Muscle of leg (tissue), 3 donors: ENCODE measurements at regions not wholly inside any gene's neighbourhood (a gene's known extent, or its start where the extent isn't known, plus 50 kb on each side); places are given as distances from the start of the nearest gene placed in this dataset.
A peak's percentile ranks its signal among the peaks of the same experiment; 100 is the strongest.

Experiments
- DNase-seq: peaks from one replicate; pipeline ENCODE4 v3.0.0; 2013
- H3K27ac ChIP-seq: one replicate; pipeline ENCODE4 v1.5.1; 2013; ENCODE audit warnings: mild to moderate bottlenecking, low read length, control low read depth
- H3K27me3 ChIP-seq: one replicate; pipeline ENCODE4 v1.6.1; 2013; ENCODE audit warnings: low read length; ENCODE audit not compliant: control insufficient read depth, insufficient read depth
- H3K36me3 ChIP-seq: one replicate; pipeline ENCODE4 v1.6.1; 2013; ENCODE audit warnings: low read length; ENCODE audit not compliant: control insufficient read depth, insufficient read depth
- H3K4me1 ChIP-seq: one replicate; pipeline ENCODE4 v1.6.1; 2013; ENCODE audit warnings: low read length; ENCODE audit not compliant: control insufficient read depth, insufficient read depth
- H3K4me3 ChIP-seq: one replicate; pipeline ENCODE4 v1.5.1; 2013; ENCODE audit warnings: low read length, control low read depth
- H3K9me3 ChIP-seq: replicated peaks from 2 replicates; pipeline ENCODE4 v1.6.1; 2013; ENCODE audit warnings: low read depth, low read length; ENCODE audit not compliant: control insufficient read depth
- WGBS: methylation state at CpG from one replicate; pipeline ENCODE4 v1.1.5; 2013; ENCODE audit warnings: missing lambda C conversion rate; ENCODE audit not compliant: insufficient coverage; 5-methylcytosine and 5-hydroxymethylcytosine counted together

DNA sequence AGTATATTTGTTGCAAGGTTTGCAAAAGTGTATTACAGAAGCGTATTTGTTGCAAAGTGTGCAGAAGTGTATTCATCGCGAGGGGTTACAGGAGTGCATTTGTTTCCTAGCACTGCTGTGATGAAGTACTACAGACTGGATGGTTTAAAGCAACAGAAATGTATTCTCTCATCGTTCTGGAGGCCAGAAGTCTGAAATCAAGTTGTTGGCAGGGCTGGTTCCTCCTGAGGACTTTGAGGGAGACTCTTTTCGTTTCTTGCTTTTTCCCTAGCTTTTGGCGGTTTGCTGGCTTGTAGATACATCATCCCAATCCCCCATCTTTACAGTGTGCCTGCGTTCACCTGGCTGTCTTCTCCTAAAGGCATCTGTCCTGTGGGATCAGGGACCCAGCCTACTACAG, 127.9 kb upstream of the USP29 start:
- Histone ChIP-seq H3K27ac (peak overlapping the region; percentile 3), H3K36me3 (no peaks in the 10 kb centered on the region), H3K27me3 (no peaks in the 10 kb centered on the region), H3K4me1 (peaks cover 2% of the 10 kb centered on the region), H3K9me3 (no peaks in the 10 kb centered on the region), H3K4me3 (no peak overlapping the region)
- DNase-seq = peak; percentile 57
- WGBS = 40% methylated on average over 5 of the region's 7 CpGs

DNA sequence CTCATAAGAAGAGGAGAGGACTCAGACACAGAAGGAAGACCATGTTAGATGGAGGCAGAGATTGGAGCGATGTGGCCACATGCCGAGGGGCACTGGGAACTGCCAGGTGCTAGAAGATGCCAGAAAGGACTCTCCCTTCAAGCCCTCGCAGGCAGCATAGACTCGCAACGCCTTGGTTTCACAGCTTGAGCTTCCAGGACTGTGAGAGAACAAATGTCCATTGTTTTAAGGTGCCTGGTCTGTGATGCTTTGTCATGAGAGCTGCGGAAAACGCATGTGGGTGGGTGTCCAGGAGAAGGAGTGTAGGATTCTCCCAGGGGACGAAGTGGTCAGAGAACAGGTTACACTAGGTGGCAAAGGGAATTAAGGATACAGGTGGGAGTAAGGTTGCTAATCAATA, 125.9 kb upstream of the USP29 start:
- H3K27ac ChIP-seq = no peak overlapping the region
- no peak overlapping the region for H3K4me3 ChIP-seq
- peaks cover 2% of the 10 kb centered on the region for H3K4me1 ChIP-seq
- no peaks in the 10 kb centered on the region for H3K27me3 ChIP-seq
- no peaks in the 10 kb centered on the region for H3K36me3 ChIP-seq
- no peak for DNase-seq
- WGBS = 93% methylated on average over 8 of the region's 8 CpGs
- no peaks in the 10 kb centered on the region for H3K9me3 ChIP-seq

DNA sequence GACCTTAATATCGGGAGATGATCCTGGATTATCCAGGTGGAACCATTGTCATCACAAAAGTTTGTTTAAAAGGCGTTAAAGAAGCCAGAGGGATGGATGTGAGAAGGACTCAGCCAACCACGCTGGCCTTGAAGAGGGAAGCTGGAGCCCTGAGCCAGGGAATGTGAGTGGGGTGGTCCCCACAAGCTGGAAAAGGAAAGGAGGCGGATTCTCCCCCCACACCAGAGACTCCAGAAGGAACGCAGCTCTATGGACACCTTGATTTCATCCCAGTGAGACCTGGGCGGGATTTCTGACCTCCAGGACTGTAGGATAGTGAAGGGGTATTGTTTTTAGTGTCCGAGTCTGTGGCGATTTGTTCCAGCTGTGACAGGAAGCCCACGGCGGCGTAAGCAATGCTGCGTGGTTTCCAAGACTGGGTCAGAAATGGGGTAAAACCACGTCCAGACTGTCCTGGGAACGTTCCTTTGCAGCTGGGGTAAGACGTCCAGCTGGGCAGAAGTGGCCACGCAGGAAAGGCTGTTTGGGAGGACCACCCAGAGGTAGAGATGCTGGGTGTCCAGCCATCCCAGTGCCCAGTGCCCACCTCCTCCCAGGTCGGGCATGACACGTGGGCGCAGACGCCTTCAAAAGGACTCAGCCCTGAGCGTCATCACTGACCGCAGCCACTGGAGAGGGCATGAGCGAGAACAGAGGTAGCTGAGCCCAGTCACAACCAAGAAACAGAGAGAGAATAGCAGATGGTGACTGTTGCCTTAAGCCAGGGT, 125.4 kb upstream of the USP29 start:
- Histone ChIP-seq H3K4me3 (no peak overlapping the region), H3K36me3 (no peaks in the 10 kb centered on the region), H3K4me1 (peaks cover 2% of the 10 kb centered on the region), H3K27ac (no peak overlapping the region), H3K9me3 (no peaks in the 10 kb centered on the region), H3K27me3 (no peaks in the 10 kb centered on the region)
- no peak for DNase-seq
- 78% methylated on average over 17 of the region's 23 CpGs for WGBS

DNA sequence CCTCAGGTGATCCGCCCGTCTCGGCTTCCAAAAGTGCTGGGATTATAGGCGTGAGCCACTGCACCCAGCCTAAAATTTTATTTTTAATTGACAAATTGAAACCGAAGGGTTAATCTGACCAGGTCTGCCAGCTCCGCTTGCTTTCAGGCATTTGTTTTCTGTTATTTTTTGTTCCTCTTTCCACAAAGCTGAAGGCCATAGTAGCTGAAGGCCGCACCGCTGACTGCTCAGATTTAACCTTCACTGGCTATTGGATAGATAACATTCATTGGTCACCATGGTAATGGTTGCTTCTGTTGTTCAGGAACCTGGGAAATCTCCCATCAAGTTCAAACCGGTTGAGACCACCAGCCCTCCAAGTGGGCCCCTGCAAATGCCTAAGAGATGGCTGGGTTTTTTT, 124.5 kb upstream of the USP29 start:
- H3K27ac ChIP-seq = no peak overlapping the region
- H3K27me3 ChIP-seq = no peaks in the 10 kb centered on the region
- 95% methylated on average over 4 of the region's 9 CpGs for WGBS
- no peak overlapping the region for H3K4me3 ChIP-seq
- peak; percentile 21 for DNase-seq
- H3K9me3 ChIP-seq = no peaks in the 10 kb centered on the region
- H3K4me1 ChIP-seq = peaks cover 2% of the 10 kb centered on the region
- H3K36me3 ChIP-seq = no peaks in the 10 kb centered on the region

DNA sequence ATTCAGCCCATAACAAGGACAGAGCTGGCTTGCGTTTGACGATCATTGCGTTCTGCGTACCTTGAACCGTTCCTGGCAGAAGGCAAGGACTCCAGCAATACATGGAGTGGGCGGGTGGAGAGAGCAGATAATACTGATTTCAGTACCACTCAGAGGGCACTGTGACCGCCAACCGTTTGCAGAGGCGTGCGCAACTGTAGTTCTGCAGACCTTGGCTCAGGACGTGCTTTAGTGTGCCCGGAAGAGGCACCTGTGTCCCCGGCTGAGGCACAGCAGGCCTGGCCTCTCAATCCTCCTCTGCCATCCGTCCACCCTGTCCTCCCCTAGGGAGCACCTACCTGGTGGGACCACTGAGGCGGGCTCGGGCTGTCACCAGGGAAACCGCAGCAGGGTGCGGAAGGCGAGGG, 117.6 kb upstream of the USP29 start:
- 93% methylated on average over 16 of the region's 19 CpGs for whole genome bisulfite sequencing
- Histone ChIP-seq H3K27me3 (no peaks in the 10 kb centered on the region), H3K9me3 (no peaks in the 10 kb centered on the region), H3K27ac (no peak overlapping the region), H3K36me3 (no peaks in the 10 kb centered on the region), H3K4me1 (no peaks in the 10 kb centered on the region), H3K4me3 (no peak overlapping the region)
- DNase-seq = no peak

DNA sequence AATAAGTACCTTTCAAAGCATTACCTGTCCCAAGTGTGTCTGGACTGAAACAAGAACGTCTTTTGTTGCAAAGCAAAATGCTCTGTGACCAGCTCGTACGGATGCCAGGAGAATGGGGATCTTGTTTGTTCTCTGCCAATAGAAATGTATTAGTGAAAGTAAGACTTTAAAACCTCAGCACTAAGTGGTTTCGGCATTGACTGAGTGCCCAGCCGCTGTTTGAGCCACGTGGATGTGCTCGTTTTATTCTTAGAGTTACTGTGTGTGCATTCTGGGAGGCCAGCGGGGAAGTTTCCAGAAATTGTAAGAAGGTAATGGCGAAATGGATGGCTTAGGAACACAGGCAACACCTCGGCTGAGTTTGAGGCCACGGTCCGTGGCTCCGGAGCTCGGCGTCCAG, 117.1 kb upstream of the USP29 start:
- H3K9me3 ChIP-seq = no peaks in the 10 kb centered on the region
- 67% methylated on average over 12 of the region's 15 CpGs for WGBS

DNA sequence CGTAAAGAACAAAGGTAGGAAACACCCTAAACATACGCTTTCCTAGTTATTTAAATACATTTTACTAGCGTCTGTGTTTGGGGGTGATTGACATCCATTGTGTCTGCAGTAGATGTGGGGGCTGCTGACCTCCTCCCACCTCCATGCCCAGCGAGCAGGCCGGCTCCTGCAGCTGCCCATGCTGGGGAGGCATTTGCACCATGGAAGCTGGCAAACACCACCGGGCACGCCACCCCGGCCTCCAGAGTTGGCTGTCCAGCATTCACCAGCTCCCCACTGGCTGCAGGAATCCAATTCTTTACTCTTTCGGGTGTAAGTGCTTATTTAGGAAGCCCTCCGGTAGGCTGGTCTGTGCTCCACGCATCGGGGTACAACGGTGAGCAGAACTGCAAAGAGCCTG, 115.4 kb upstream of the USP29 start:
- DNase-seq = no peak

More for the DNA sequence above, 117.1 kb upstream of the USP29 start:
- no peak overlapping the region for H3K4me3 ChIP-seq
- no peak for DNase-seq
- no peaks in the 10 kb centered on the region for H3K36me3 ChIP-seq
- no peaks in the 10 kb centered on the region for H3K4me1 ChIP-seq
- H3K27ac ChIP-seq = no peak overlapping the region
- H3K27me3 ChIP-seq = no peaks in the 10 kb centered on the region

DNA sequence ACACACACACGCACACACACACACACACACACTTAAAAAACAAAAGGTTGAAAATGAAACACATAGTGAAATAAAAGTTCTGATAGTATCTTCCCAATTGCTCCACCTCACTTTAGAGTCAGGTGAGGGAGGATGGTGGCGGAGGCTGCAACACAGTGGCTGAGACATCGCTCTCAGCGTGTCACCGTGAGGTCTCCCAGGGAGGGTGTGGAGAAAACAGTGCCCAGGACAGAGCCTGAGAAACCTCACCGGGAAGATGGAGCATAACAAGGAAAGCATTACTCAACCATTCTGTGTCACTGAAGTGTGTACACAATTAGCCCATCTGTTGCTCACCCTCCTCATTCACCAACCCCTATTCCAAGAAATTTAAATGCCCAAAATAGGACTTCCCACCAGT, 111.4 kb upstream of the USP29 start:
- no peaks in the 10 kb centered on the region for H3K36me3 ChIP-seq
- DNase-seq = no peak

More for the DNA sequence above, 115.4 kb upstream of the USP29 start:
- H3K36me3 ChIP-seq = no peaks in the 10 kb centered on the region
- no peak overlapping the region for H3K4me3 ChIP-seq
- WGBS = 96% methylated on average over 4 of the region's 13 CpGs
- no peaks in the 10 kb centered on the region for H3K4me1 ChIP-seq
- no peaks in the 10 kb centered on the region for H3K9me3 ChIP-seq
- H3K27me3 ChIP-seq = no peaks in the 10 kb centered on the region
- H3K27ac ChIP-seq = no peak overlapping the region

DNA sequence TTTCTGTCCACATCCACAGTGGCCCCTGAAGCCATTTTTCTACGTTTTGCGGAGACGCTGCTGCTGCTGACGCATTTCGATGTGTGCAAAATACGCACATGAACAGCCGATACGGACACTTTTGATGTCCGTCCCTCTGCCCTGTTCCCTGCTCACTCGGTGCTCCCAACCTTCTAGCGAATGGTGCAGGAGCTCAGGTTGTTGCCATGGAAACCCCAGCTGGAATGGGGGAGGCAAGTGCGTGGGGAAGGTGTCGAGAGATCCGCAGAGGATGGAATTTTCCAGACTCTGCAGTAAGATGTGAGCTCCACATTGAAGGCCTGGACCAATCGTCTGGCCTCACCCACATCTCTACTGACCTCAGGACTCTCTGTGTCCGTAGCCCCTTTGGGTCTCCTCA, 109.2 kb upstream of the USP29 start:
- no peaks in the 10 kb centered on the region for H3K36me3 ChIP-seq
- H3K4me3 ChIP-seq = no peak overlapping the region
- no peaks in the 10 kb centered on the region for H3K27me3 ChIP-seq
- 72% methylated on average over 14 of the region's 16 CpGs for WGBS
- no peaks in the 10 kb centered on the region for H3K9me3 ChIP-seq
- DNase-seq = no peak
- H3K4me1 ChIP-seq = no peaks in the 10 kb centered on the region
- H3K27ac ChIP-seq = no peak overlapping the region

More for the DNA sequence above, 111.4 kb upstream of the USP29 start:
- H3K9me3 ChIP-seq = no peaks in the 10 kb centered on the region
- no peak overlapping the region for H3K27ac ChIP-seq
- H3K4me3 ChIP-seq = no peak overlapping the region
- no peaks in the 10 kb centered on the region for H3K27me3 ChIP-seq
- H3K4me1 ChIP-seq = no peaks in the 10 kb centered on the region
- no CpG with 5 or more reads among the region's 6 CpGs for WGBS

DNA sequence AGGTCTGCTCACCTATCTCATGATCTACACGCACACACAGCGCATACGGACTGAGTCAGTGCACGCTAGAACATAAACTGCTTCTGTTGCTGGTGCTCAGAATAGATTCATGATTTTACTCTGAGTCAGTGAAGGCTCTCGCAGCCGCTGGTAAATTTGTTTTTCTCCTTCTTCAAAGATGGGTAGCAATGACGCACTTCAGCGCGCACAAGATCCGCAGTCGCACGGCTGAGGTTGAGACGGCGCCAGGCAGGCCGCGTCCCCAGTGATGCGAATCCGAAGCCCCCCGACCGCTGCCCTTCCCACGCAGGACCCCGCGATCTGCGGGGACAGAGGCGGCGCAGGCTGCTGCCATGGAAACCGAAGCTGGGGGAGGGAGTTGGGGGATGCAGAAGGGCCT, 103.7 kb upstream of the USP29 start:
- DNase-seq = no peak
- no peak overlapping the region for H3K4me3 ChIP-seq
- H3K9me3 ChIP-seq = no peaks in the 10 kb centered on the region
- no peaks in the 10 kb centered on the region for H3K27me3 ChIP-seq
- WGBS = 86% methylated on average over 21 of the region's 27 CpGs
- no peaks in the 10 kb centered on the region for H3K4me1 ChIP-seq
- no peaks in the 10 kb centered on the region for H3K36me3 ChIP-seq
- H3K27ac ChIP-seq = no peak overlapping the region

DNA sequence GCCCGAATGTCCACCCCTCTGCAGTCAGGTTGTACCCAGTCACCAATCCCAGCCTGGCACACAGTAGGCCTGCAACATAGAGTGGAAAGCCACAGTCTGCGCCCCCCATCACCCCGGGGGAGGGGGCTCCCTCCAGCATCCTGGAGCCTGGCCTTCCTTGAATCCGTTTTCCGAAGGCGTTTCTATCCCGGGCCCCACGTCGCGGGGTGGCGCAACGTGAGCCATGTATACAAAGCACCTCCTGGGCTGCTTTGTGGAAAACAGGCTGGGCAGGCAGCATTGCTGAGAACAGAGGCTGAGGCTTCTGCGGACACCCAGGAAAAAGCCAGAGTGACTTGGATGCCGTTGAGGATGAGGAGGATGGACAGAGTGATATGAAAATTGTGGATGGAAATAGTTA, 103.3 kb upstream of the USP29 start:
- WGBS = 83% methylated on average over 12 of the region's 14 CpGs
- no peak for DNase-seq
- Histone ChIP-seq H3K36me3 (no peaks in the 10 kb centered on the region), H3K27me3 (no peaks in the 10 kb centered on the region), H3K4me1 (no peaks in the 10 kb centered on the region), H3K27ac (no peak overlapping the region), H3K4me3 (no peak overlapping the region), H3K9me3 (no peaks in the 10 kb centered on the region)
